ENCODE measurements at regions not wholly inside any gene's neighbourhood (a gene's known extent, or its start where the extent isn't known, plus 50 kb on each side); places are given as distances from the start of the nearest gene placed in this dataset.

DNA sequence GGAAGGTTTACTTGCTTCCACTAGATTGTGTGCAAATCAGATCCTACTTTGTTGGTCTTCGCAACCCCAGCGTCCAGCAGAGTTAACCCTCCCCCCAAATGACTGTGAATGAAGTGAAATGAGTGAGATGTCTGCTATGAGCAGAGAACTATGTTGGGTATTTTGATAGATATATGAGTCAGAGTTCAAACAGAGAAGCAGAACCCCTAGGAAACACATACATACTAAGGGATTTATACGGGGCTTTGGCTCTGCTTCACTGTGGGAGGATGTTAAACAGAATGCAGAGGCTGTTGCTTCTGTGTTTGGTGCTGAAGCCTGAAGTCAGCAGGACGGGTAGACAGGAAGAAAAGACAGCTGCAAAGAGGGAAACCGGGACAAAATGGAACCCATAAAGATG is 197.0 kb downstream of the MZT1 start:
- H3K4me3 Mint-ChIP-seq: no peak overlapping the region
- intact Hi-C loops (cut with micrococcal nuclease): no loop called here
- no peaks in the 10 kb centered on the region for H3K79me2 ChIP-seq (ENCODE audit: insufficient read depth, low read length)

DNA sequence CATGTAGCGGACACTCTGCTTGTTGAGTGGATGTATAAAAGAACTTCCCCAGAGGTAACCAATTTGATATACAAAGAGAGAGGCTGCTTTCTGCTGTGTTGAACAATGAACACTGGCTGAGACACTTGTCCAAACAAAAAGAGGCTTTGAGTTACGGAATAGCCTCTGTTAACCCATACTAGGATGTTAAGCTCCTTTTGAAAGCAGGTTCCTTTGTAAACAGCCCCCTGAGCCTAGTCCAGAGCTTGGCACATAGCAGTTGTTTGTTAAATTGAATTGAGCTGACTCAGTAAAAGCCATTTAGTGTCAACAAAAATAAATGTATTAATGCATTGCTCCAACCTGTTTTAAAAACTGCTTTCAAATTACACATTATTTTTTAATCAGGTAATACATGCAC is 200.1 kb downstream of the MZT1 start:
- H3K27ac ChIP-seq (ENCODE audit: low read depth in 1 of 2, low read length in 2 of 2): no peak overlapping the region
- H3K9me3 Mint-ChIP-seq: peaks cover 0 to 6% (median 3%) of the 10 kb centered on the region in 7 donors
- no peaks in the 10 kb centered on the region for H3K36me3 ChIP-seq (replicated peaks in 1 of 2; ENCODE audit: control insufficient read depth in 1 of 2, insufficient read depth in 2 of 2, low read length in 2 of 2)
- H3K4me3 Mint-ChIP-seq: no peak overlapping the region
- H3K4me2 ChIP-seq (replicated peaks; ENCODE audit: extremely low read depth, low read length, poor library complexity, severe bottlenecking): no peak overlapping the region
- no peak for DNase-seq
- no peaks in the 10 kb centered on the region for H4K20me1 ChIP-seq (ENCODE audit: insufficient read depth, low read length)
- WGBS (ENCODE audit: insufficient coverage): no CpG with 5 or more reads among the region's 2 CpGs
- no peak overlapping the region for H2AFZ ChIP-seq (ENCODE audit: insufficient read depth, low read depth, low read length, poor library complexity, severe bottlenecking)
- H3K36me3 Mint-ChIP-seq: no peaks in the 10 kb centered on the region
- H3K9ac ChIP-seq (ENCODE audit: insufficient read depth, low read length, poor library complexity, severe bottlenecking): no peak overlapping the region
- H3K9me3 ChIP-seq (replicated peaks in 1 of 2; ENCODE audit: control insufficient read depth in 1 of 2, insufficient read depth in 1 of 2, low read length in 2 of 2): peaks cover 0 to 12% of the 10 kb centered on the region in 2 donors
- no peaks in the 10 kb centered on the region for H3K27me3 ChIP-seq (ENCODE audit: control insufficient read depth in 2 of 2, insufficient read depth in 2 of 2, low read length in 2 of 2)
- no peak overlapping the region for H3K4me3 ChIP-seq (replicated peaks in 1 of 3; ENCODE audit: low read depth in 2 of 3, low read length in 3 of 3)
- no peaks in the 10 kb centered on the region for H3K4me1 ChIP-seq (ENCODE audit: control insufficient read depth in 1 of 2, insufficient read depth in 2 of 2, low read length in 2 of 2)
- TF ChIP-seq, protein P1, sequence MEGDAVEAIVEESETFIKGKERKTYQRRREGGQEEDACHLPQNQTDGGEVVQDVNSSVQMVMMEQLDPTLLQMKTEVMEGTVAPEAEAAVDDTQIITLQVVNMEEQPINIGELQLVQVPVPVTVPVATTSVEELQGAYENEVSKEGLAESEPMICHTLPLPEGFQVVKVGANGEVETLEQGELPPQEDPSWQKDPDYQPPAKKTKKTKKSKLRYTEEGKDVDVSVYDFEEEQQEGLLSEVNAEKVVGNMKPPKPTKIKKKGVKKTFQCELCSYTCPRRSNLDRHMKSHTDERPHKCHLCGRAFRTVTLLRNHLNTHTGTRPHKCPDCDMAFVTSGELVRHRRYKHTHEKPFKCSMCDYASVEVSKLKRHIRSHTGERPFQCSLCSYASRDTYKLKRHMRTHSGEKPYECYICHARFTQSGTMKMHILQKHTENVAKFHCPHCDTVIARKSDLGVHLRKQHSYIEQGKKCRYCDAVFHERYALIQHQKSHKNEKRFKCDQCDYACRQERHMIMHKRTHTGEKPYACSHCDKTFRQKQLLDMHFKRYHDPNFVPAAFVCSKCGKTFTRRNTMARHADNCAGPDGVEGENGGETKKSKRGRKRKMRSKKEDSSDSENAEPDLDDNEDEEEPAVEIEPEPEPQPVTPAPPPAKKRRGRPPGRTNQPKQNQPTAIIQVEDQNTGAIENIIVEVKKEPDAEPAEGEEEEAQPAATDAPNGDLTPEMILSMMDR (IDR thresholded peaks at IDR 0.05): no peak
- H3K79me2 ChIP-seq (ENCODE audit: insufficient read depth, low read length): no peaks in the 10 kb centered on the region
- no peak overlapping the region for H3K27ac Mint-ChIP-seq
- H3K4me1 Mint-ChIP-seq: no peaks in the 10 kb centered on the region
- no peaks in the 10 kb centered on the region for H3K27me3 Mint-ChIP-seq (ENCODE audit: low read depth in 3 of 3)
- intact Hi-C loops (cut with micrococcal nuclease): no loop called here

More for the DNA sequence above, 197.0 kb downstream of the MZT1 start:
- Histone ChIP-seq H3K36me3 (replicated peaks in 1 of 2; ENCODE audit: control insufficient read depth in 1 of 2, insufficient read depth in 2 of 2, low read length in 2 of 2) (no peaks in the 10 kb centered on the region), H3K4me2 (replicated peaks; ENCODE audit: extremely low read depth, low read length, poor library complexity, severe bottlenecking) (no peak overlapping the region), H3K9ac (ENCODE audit: insufficient read depth, low read length, poor library complexity, severe bottlenecking) (no peak overlapping the region), H3K4me1 (ENCODE audit: control insufficient read depth in 1 of 2, insufficient read depth in 2 of 2, low read length in 2 of 2) (no peaks in the 10 kb centered on the region), H4K20me1 (ENCODE audit: insufficient read depth, low read length) (no peaks in the 10 kb centered on the region), H3K9me3 (replicated peaks in 1 of 2; ENCODE audit: control insufficient read depth in 1 of 2, insufficient read depth in 1 of 2, low read length in 2 of 2) (peaks cover 0 to 9% of the 10 kb centered on the region in 2 donors), H3K4me3 (replicated peaks in 1 of 3; ENCODE audit: low read depth in 2 of 3, low read length in 3 of 3) (no peak overlapping the region), H3K27me3 (ENCODE audit: control insufficient read depth in 2 of 2, insufficient read depth in 2 of 2, low read length in 2 of 2) (no peaks in the 10 kb centered on the region), H2AFZ (ENCODE audit: insufficient read depth, low read depth, low read length, poor library complexity, severe bottlenecking) (no peak overlapping the region), H3K27ac (ENCODE audit: low read depth in 1 of 2, low read length in 2 of 2) (no peak overlapping the region)
- Mint-ChIP-seq H3K36me3 (no peaks in the 10 kb centered on the region), H3K4me1 (no peaks in the 10 kb centered on the region), H3K27ac (no peak overlapping the region), H3K9me3 (peaks cover 3 to 15% (median 7%) of the 10 kb centered on the region in 7 donors), H3K27me3 (ENCODE audit: low read depth in 3 of 3) (no peaks in the 10 kb centered on the region)
- TF ChIP-seq, protein P1 (IDR thresholded peaks at IDR 0.05): no peak
- WGBS (ENCODE audit: insufficient coverage): 82% methylated on average over 3 of the region's 5 CpGs
- DNase-seq: no peak

Data from CD14-positive monocyte (primary cell).